GM12892 (cell line): ENCODE measurements at regions not wholly inside any gene's neighbourhood (a gene's known extent, or its start where the extent isn't known, plus 50 kb on each side); places are given as distances from the start of the nearest gene placed in this dataset.

ENCODE experiments used
- POLR2A ChIP-seq: IDR thresholded peaks from 2 replicates; pipeline ENCODE4 v1.6.1; 2011; ENCODE audit warnings: low read depth, low read length, control low read depth
- POLR2AphosphoS5 ChIP-seq: IDR thresholded peaks from 2 replicates; pipeline ENCODE4 v1.6.1; 2011; ENCODE audit warnings: low read depth, low read length, control low read depth
- TAF1 ChIP-seq: IDR thresholded peaks from 2 replicates; pipeline ENCODE4 v1.6.1; 2011; ENCODE audit warnings: low read depth, mild to moderate bottlenecking, control low read depth, low read length, borderline replicate concordance

GRCh38 chr13:78978381-78978998 lies 319.5 kb upstream of the OBI1 start:
- TF ChIP-seq POLR2AphosphoS5: no peak
- no peak for TF ChIP-seq POLR2A
- TF ChIP-seq TAF1: no peak
